ENCODE measurements at regions not wholly inside any gene's neighbourhood (a gene's known extent, or its start where the extent isn't known, plus 50 kb on each side); places are given as distances from the start of the nearest gene placed in this dataset.

- TF ChIP-seq RXRA (IDR thresholded peaks at IDR 0.05) (no peak), CTCF (IDR thresholded peaks at IDR 0.05; ENCODE audit: low read depth, low read length, missing input control) (no peak), TAF1 (conservative IDR thresholded peaks at IDR 0.05) (no peak), ZBTB33 (IDR thresholded peaks at IDR 0.05) (no peak), JUND (IDR thresholded peaks at IDR 0.05) (no peak), ATF3 (IDR thresholded peaks at IDR 0.05) (no peak), YY1 (IDR thresholded peaks at IDR 0.05) (no peak), SP1 (IDR thresholded peaks at IDR 0.05) (no peak), REST (IDR thresholded peaks at IDR 0.05) (no peak)
Measured at GRCh38 chr1:11341901-11342552, 69.0 kb downstream of the UBIAD1 start.
